Esophagus squamous epithelium (tissue), 4 donors: ENCODE measurements at regions not wholly inside any gene's neighbourhood (a gene's known extent, or its start where the extent isn't known, plus 50 kb on each side); places are given as distances from the start of the nearest gene placed in this dataset.

Experiments
- CTCF ChIP-seq, 6 experiments: fragments of 450-650 bp in 4 of 6; fragments of 200-600 bp in 2 of 6; sonication (generic) in 2 of 6; IDR thresholded peaks; one replicate each; pipeline ENCODE4 v1.5.1; 2016 to 2019; ENCODE audit warnings: antibody characterized with exemption in 6 of 6, mild to moderate bottlenecking in 4 of 6, moderate library complexity in 4 of 6
- POLR2A ChIP-seq, 4 donors: fragments of 450-650 bp; IDR thresholded peaks; one replicate each; pipeline ENCODE4 v1.6.1; 2017; ENCODE audit warnings: antibody characterized with exemption in 4 of 4, mild to moderate bottlenecking in 4 of 4, moderate library complexity in 3 of 4

- TF ChIP-seq POLR2A (IDR thresholded peaks at IDR 0.05) (no peak), CTCF (IDR thresholded peaks at IDR 0.05) (no peak)
Observed at GRCh38 chr6:8525370-8525769, 90.0 kb upstream of the SLC35B3 start.
